ENCODE measurements at regions not wholly inside any gene's neighbourhood (a gene's known extent, or its start where the extent isn't known, plus 50 kb on each side); places are given as distances from the start of the nearest gene placed in this dataset.

GRCh38 chr4:146027761-146028160 is 89.1 kb upstream of the ZNF827 start:
- no peak for DNase-seq (ENCODE audit: low read depth, low spot score)

GRCh38 chr4:146023334-146023967 is 84.8 kb upstream of the ZNF827 start:
- no peak for DNase-seq (ENCODE audit: low read depth, low spot score)

GRCh38 chr4:146022541-146022940 is 83.9 kb upstream of the ZNF827 start:
- DNase-seq (ENCODE audit: low read depth, low spot score): no peak

GRCh38 chr4:146018247-146018646 is 79.6 kb upstream of the ZNF827 start:
- DNase-seq (ENCODE audit: low read depth, low spot score): no peak

- DNase-seq (ENCODE audit: low read depth, low spot score): no peak
Observed at GRCh38 chr4:146004730-146005129, 66.1 kb upstream of the ZNF827 start.

GRCh38 chr4:145988628-145989027 is 50.0 kb upstream of the ZNF827 start:
- DNase-seq (ENCODE audit: low read depth, low spot score): no peak
